ENCODE measurements at regions not wholly inside any gene's neighbourhood (a gene's known extent, or its start where the extent isn't known, plus 50 kb on each side); places are given as distances from the start of the nearest gene placed in this dataset.
A peak's percentile ranks its signal among the peaks of the same experiment; 100 is the strongest.
"Not testable (repeated sequence)": the region's sequence is repeated elsewhere in the genome, so short reads cannot be mapped to it uniquely, and the experiment has no call there.

- 94 to 96% methylated on average over 2 of the region's 4 CpGs for WGBS, 2 experiments
- H3K4me3 ChIP-seq (ENCODE audit: insufficient read depth, low read depth, low read length): not testable (repeated sequence)
Measured at GRCh38 chr5:177664737-177665136, 64.8 kb downstream of the B4GALT7 start.

GRCh38 chr5:177665172-177665571 lies 65.2 kb downstream of the B4GALT7 start:
- not testable (repeated sequence) for H3K27me3 ChIP-seq (ENCODE audit: control insufficient read depth, insufficient read depth, low read length, poor library complexity, severe bottlenecking); H3K27ac ChIP-seq (ENCODE audit: insufficient read depth, low read depth, low read length, poor library complexity, severe bottlenecking); H3K4me3 ChIP-seq (ENCODE audit: insufficient read depth, low read depth, low read length); H3K36me3 ChIP-seq (ENCODE audit: control insufficient read depth, insufficient read depth, low read length); H3K9me3 ChIP-seq (ENCODE audit: control insufficient read depth, low read length); H3K4me1 ChIP-seq (ENCODE audit: control insufficient read depth, insufficient read depth, low read length)
- WGBS, 2 experiments: no CpG with 5 or more reads among the region's 6 CpGs

More at GRCh38 chr5:177664737-177665136, 64.8 kb downstream of the B4GALT7 start:
- H3K4me1 ChIP-seq (ENCODE audit: control insufficient read depth, insufficient read depth, low read length); H3K27ac ChIP-seq (ENCODE audit: insufficient read depth, low read depth, low read length, poor library complexity, severe bottlenecking); H3K9me3 ChIP-seq (ENCODE audit: control insufficient read depth, low read length); H3K27me3 ChIP-seq (ENCODE audit: control insufficient read depth, insufficient read depth, low read length, poor library complexity, severe bottlenecking); H3K36me3 ChIP-seq (ENCODE audit: control insufficient read depth, insufficient read depth, low read length): not testable (repeated sequence)

GRCh38 chr5:177665960-177666359 lies 66.0 kb downstream of the B4GALT7 start:
- not testable (repeated sequence) for H3K36me3 ChIP-seq (ENCODE audit: control insufficient read depth, insufficient read depth, low read length); H3K9me3 ChIP-seq (ENCODE audit: control insufficient read depth, low read length); H3K4me3 ChIP-seq (ENCODE audit: insufficient read depth, low read depth, low read length); H3K27ac ChIP-seq (ENCODE audit: insufficient read depth, low read depth, low read length, poor library complexity, severe bottlenecking); H3K4me1 ChIP-seq (ENCODE audit: control insufficient read depth, insufficient read depth, low read length); H3K27me3 ChIP-seq (ENCODE audit: control insufficient read depth, insufficient read depth, low read length, poor library complexity, severe bottlenecking)
- 80 to 92% methylated on average over 1 of the region's 3 CpGs for WGBS, 2 experiments

DNA sequence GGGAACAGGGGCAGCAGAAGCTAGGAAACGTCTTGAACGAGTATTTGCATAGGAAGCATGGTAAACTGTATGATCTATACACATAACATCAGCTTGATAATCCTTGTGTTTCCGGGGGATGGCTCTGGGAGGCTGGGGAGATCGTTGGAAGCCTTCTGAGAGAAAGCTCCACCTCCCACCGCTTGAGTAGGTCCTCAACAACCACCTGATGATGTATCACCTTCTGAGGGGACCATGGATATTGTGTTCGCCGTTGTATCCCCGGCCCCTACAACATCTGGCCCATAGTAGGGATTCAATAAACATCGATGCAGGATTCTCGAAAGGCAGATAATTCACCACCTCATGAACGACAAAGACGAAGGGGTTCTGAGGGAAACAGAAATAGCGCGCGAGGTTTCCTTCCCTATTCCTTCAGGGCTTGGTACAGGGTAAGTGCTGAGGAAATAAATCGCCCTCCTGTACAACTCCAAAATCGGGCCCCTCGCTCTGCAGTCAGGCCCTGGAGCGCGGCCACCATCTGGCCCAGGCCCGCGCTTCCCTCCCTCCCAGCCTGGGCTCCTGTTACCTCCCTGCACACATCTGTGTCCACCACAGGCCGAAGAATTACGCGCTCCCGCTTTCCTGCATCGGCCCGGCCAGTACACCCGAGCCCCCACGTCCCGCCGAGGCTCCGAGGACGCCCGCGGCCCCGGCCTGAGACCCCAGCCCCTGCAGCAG lies 71.3 kb downstream of the B4GALT7 start:
- not testable (repeated sequence) for H3K36me3 ChIP-seq (ENCODE audit: control insufficient read depth, insufficient read depth, low read length); H3K27me3 ChIP-seq (ENCODE audit: control insufficient read depth, insufficient read depth, low read length, poor library complexity, severe bottlenecking); H3K4me3 ChIP-seq (ENCODE audit: insufficient read depth, low read depth, low read length); H3K4me1 ChIP-seq (ENCODE audit: control insufficient read depth, insufficient read depth, low read length); H3K27ac ChIP-seq (ENCODE audit: insufficient read depth, low read depth, low read length, poor library complexity, severe bottlenecking); H3K9me3 ChIP-seq (ENCODE audit: control insufficient read depth, low read length)
- WGBS, 2 experiments: 59 to 76% methylated on average over 3 of the region's 37 CpGs

DNA sequence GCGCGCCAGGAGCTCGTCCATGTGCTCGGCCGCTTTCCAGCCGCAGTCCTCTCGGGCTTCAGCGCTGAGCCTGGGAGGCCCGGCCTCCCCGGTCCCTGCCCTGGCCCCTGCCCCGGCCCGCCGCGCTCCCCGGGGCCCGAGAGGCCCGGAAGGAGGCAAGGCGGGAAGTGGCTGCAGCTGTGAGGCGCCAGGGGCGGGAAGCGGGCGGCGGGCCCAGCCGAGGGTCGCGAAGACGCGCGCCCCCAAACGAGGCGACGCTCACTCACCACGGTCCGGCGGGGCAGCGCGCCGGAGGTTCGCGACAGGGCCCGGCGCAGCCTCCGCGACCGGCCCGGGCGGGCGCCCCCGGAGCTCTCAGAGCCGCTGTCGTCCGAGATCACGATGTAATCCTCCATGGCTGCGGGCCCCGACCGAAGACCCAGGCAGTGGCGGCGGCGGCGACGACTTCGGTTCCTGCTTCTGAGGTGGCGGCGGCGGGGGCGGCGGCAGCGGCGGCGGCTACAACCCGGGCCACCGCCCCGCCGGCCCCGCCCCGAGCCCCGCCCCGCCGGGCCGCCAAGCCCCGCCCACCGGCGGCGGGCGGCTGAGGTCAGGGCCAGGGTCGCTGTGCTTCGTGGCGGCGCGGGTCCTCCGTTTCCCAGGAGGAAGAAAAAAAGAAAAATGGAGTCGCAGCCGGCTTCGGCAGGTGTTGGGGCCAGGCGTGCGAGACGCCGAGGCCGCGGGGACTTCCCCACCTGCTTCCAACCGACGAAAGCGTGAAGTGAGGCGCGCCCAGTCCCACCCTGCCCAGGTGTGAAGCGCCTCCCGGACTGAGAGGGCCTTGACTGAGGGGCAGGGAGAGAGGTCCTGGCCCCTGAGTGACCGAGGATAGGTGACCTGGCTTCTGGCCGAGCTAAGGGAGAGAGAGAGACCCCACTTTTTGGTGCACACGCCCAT lies 72.1 kb downstream of the B4GALT7 start:
- not testable (repeated sequence) for H3K4me1 ChIP-seq (ENCODE audit: control insufficient read depth, insufficient read depth, low read length); H3K9me3 ChIP-seq (ENCODE audit: control insufficient read depth, low read length); H3K27me3 ChIP-seq (ENCODE audit: control insufficient read depth, insufficient read depth, low read length, poor library complexity, severe bottlenecking); H3K27ac ChIP-seq (ENCODE audit: insufficient read depth, low read depth, low read length, poor library complexity, severe bottlenecking); H3K36me3 ChIP-seq (ENCODE audit: control insufficient read depth, insufficient read depth, low read length)
- H3K4me3 ChIP-seq (ENCODE audit: insufficient read depth, low read depth, low read length): peak overlapping the region; percentile 33
- WGBS, 2 experiments: 0% methylated on average over 56 to 59 of the region's 110 CpGs

All from ectodermal cell (in vitro differentiated cells).